GM21619 (cell line): ENCODE measurements at regions not wholly inside any gene's neighbourhood (a gene's known extent, or its start where the extent isn't known, plus 50 kb on each side); places are given as distances from the start of the nearest gene placed in this dataset.

Source experiments
- ATAC-seq: cut with Tn5 transposase; IDR thresholded peaks from one replicate; pipeline ENCODE4 v1.9.1; 2021; ENCODE audit not compliant: unreplicated experiment

GRCh38 chr13:22211876-22212275, 541.0 kb downstream of the FGF9 start:
- no peak for ATAC-seq

- ATAC-seq, result no peak
These were observed 541.7 kb downstream of the FGF9 start for GRCh38 chr13:22212576-22212975.

- no peak for ATAC-seq
These were observed 543.3 kb downstream of the FGF9 start for GRCh38 chr13:22214184-22214583.

- no peak for ATAC-seq
These were observed 547.9 kb downstream of the FGF9 start for GRCh38 chr13:22218797-22219196.

GRCh38 chr13:22219709-22220108, 548.8 kb downstream of the FGF9 start:
- no peak for ATAC-seq

- no peak for ATAC-seq
These were observed 549.6 kb downstream of the FGF9 start for GRCh38 chr13:22220151-22221135.

GRCh38 chr13:22223411-22223810, 552.5 kb downstream of the FGF9 start:
- ATAC-seq, result no peak

- no peak for ATAC-seq
These were observed 555.2 kb downstream of the FGF9 start for GRCh38 chr13:22226086-22226485.

- no peak for ATAC-seq
These were observed 557.0 kb downstream of the FGF9 start for GRCh38 chr13:22227895-22228294.

GRCh38 chr13:22229916-22230315, 559.0 kb downstream of the FGF9 start:
- ATAC-seq, result no peak

GRCh38 chr13:22232186-22232585, 561.3 kb downstream of the FGF9 start:
- ATAC-seq, result no peak

GRCh38 chr13:22235285-22235949, 564.5 kb downstream of the FGF9 start:
- no peak for ATAC-seq

- ATAC-seq, result no peak
These were observed 565.0 kb downstream of the FGF9 start for GRCh38 chr13:22235950-22236290.

- no peak for ATAC-seq
These were observed 567.4 kb downstream of the FGF9 start for GRCh38 chr13:22238269-22238668.

- ATAC-seq, result no peak
These were observed 569.8 kb downstream of the FGF9 start for GRCh38 chr13:22240716-22241115.

- no peak for ATAC-seq
These were observed 572.7 kb downstream of the FGF9 start for GRCh38 chr13:22243469-22244163.

GRCh38 chr13:22252281-22252830, 581.5 kb downstream of the FGF9 start:
- no peak for ATAC-seq

GRCh38 chr13:22253107-22253506, 582.2 kb downstream of the FGF9 start:
- no peak for ATAC-seq

- no peak for ATAC-seq
These were observed 585.3 kb downstream of the FGF9 start for GRCh38 chr13:22256111-22256639.

- no peak for ATAC-seq
These were observed 591.4 kb downstream of the FGF9 start for GRCh38 chr13:22262001-22262885.
